H9 (cell line): ENCODE measurements at regions not wholly inside any gene's neighbourhood (a gene's known extent, or its start where the extent isn't known, plus 50 kb on each side); places are given as distances from the start of the nearest gene placed in this dataset.

Source experiments
- DNase-seq: peaks from one replicate; pipeline ENCODE4 v3.0.0-alpha.2; 2017
- H2AFZ ChIP-seq: one replicate; pipeline ENCODE4 v1.6.1; 2013; ENCODE audit warnings: mild to moderate bottlenecking, low read length, control low read depth, moderate library complexity
- H2AK5ac ChIP-seq: 2 replicates; pipeline ENCODE4 v1.6.1; 2013; ENCODE audit warnings: low read length, control low read depth, mixed read lengths; ENCODE audit not compliant: insufficient read length
- H2BK120ac ChIP-seq: one replicate; pipeline ENCODE4 v1.6.1; 2013; ENCODE audit warnings: low read depth, mild to moderate bottlenecking, low read length, control low read depth, inconsistent platforms; ENCODE audit not compliant: poor library complexity, severe bottlenecking
- H2BK12ac ChIP-seq: 2 replicates; pipeline ENCODE4 v1.6.1; 2013; ENCODE audit warnings: low read length, control low read depth, mixed read lengths, low read depth; ENCODE audit not compliant: insufficient read length
- H2BK15ac ChIP-seq: 2 replicates; pipeline ENCODE4 v1.6.1; 2013; ENCODE audit warnings: low read depth, low read length, control low read depth
- H2BK20ac ChIP-seq: one replicate; pipeline ENCODE4 v1.6.1; 2013; ENCODE audit warnings: low read depth, mild to moderate bottlenecking, low read length, control low read depth, inconsistent platforms; ENCODE audit not compliant: poor library complexity, severe bottlenecking
- H2BK5ac ChIP-seq: 2 replicates; pipeline ENCODE4 v1.6.1; 2013; ENCODE audit warnings: low read length, control low read depth, mixed read lengths; ENCODE audit not compliant: insufficient read length
- H3K14ac ChIP-seq: 2 replicates; pipeline ENCODE4 v1.6.1; 2013; ENCODE audit warnings: low read length, control low read depth; ENCODE audit not compliant: insufficient read depth
- H3K18ac ChIP-seq: 2 replicates; pipeline ENCODE4 v1.6.1; 2013; ENCODE audit warnings: low read depth, mild to moderate bottlenecking, mixed read lengths, low read length, control low read depth; ENCODE audit not compliant: insufficient read length
- H3K23ac ChIP-seq: 2 replicates; pipeline ENCODE4 v1.6.1; 2013; ENCODE audit warnings: low read length, control low read depth, mixed read lengths, low read depth; ENCODE audit not compliant: insufficient read length
- H3K23me2 ChIP-seq: 2 replicates; pipeline ENCODE4 v1.6.1; 2013; ENCODE audit warnings: low read depth, mild to moderate bottlenecking, mixed read lengths, low read length, control low read depth; ENCODE audit not compliant: insufficient read length, poor library complexity, severe bottlenecking
- H3K27ac ChIP-seq: 2 replicates; pipeline ENCODE4 v1.5.1; 2013; ENCODE audit warnings: low read length, control low read depth, mixed read lengths, low read depth; ENCODE audit not compliant: insufficient read length
- H3K27me3 ChIP-seq: 2 replicates; pipeline ENCODE4 v1.6.1; 2013; ENCODE audit warnings: low read length, control low read depth, inconsistent platforms; ENCODE audit not compliant: insufficient read depth
- H3K4ac ChIP-seq: 2 replicates; pipeline ENCODE4 v1.6.1; 2013; ENCODE audit warnings: low read depth, mild to moderate bottlenecking, control low read depth, inconsistent platforms, low read length, moderate library complexity
- H3K4me1 ChIP-seq: 2 replicates; pipeline ENCODE4 v1.6.1; 2013; ENCODE audit warnings: low read length, control low read depth, inconsistent platforms; ENCODE audit not compliant: insufficient read depth
- H3K4me2 ChIP-seq: 2 replicates; pipeline ENCODE4 v1.6.1; 2013; ENCODE audit warnings: low read length, control low read depth, mixed read lengths; ENCODE audit not compliant: insufficient read length, insufficient read depth
- H3K56ac ChIP-seq: 2 replicates; pipeline ENCODE4 v1.6.1; 2013; ENCODE audit warnings: low read depth, mild to moderate bottlenecking, mixed read lengths, low read length, control low read depth; ENCODE audit not compliant: insufficient read length
- H3K79me1 ChIP-seq: 2 replicates; pipeline ENCODE4 v1.6.1; 2013; ENCODE audit warnings: low read depth, mild to moderate bottlenecking, moderate library complexity, low read length, control low read depth, inconsistent platforms; ENCODE audit not compliant: insufficient read depth, poor library complexity, severe bottlenecking
- H3K79me2 ChIP-seq: 2 replicates; pipeline ENCODE4 v1.6.1; 2013; ENCODE audit warnings: low read length, control low read depth, inconsistent platforms; ENCODE audit not compliant: insufficient read depth
- H3K9ac ChIP-seq: 2 replicates; pipeline ENCODE4 v1.6.1; 2013; ENCODE audit warnings: low read length, control low read depth, mixed read lengths; ENCODE audit not compliant: insufficient read length; ENCODE audit errors: extremely low read depth
- H3K9me3 ChIP-seq: one replicate; pipeline ENCODE4 v1.6.1; 2013; ENCODE audit warnings: low read depth, low read length, inconsistent platforms; ENCODE audit not compliant: control insufficient read depth
- H3T11ph ChIP-seq: one replicate; pipeline ENCODE4 v1.6.1; 2013; ENCODE audit warnings: mild to moderate bottlenecking, low read length, control low read depth, inconsistent platforms
- H4K20me1 ChIP-seq: one replicate; pipeline ENCODE4 v1.6.1; 2013; ENCODE audit not compliant: control insufficient read depth, insufficient read length, insufficient read depth
- H4K5ac ChIP-seq: 2 replicates; pipeline ENCODE4 v1.6.1; 2013; ENCODE audit warnings: low read depth, mild to moderate bottlenecking, mixed read lengths, low read length, control low read depth; ENCODE audit not compliant: insufficient read length
- H4K8ac ChIP-seq: replicated peaks from 2 replicates; pipeline ENCODE4 v1.6.1; 2013; ENCODE audit warnings: low read length, control low read depth, mixed read lengths, low read depth; ENCODE audit not compliant: insufficient read length
- H4K91ac ChIP-seq: 2 replicates; pipeline ENCODE4 v1.6.1; 2013; ENCODE audit warnings: low read depth, mild to moderate bottlenecking, moderate library complexity, mixed read lengths, low read length, control low read depth; ENCODE audit not compliant: insufficient read length
- H3K27ac Mint-ChIP-seq, 3 experiments: 2 replicates in 2 of 3; 3 replicates in 1 of 3; pipeline ENCODE4 v1.8.0; 2020 to 2021; ENCODE audit warnings: mixed read lengths in 3 of 3, mild to moderate bottlenecking in 1 of 3, moderate library complexity in 1 of 3
- H3K27me3 Mint-ChIP-seq: 2 replicates; pipeline ENCODE4 v1.8.0; 2021; ENCODE audit warnings: low read depth, mild to moderate bottlenecking, moderate library complexity, mixed read lengths
- H3K36me3 Mint-ChIP-seq, 3 experiments: 2 replicates in 2 of 3; 3 replicates in 1 of 3; pipeline ENCODE4 v1.8.0; 2020 to 2021; ENCODE audit warnings: low read depth in 3 of 3, mixed read lengths in 3 of 3; ENCODE audit not compliant: insufficient read depth in 1 of 3
- H3K4me1 Mint-ChIP-seq, 2 experiments: 2 replicates each; pipeline ENCODE4 v1.8.0; 2020; ENCODE audit warnings: mixed read lengths in 2 of 2
- H3K4me3 Mint-ChIP-seq, 2 experiments: 2 replicates in 1 of 2; 3 replicates in 1 of 2; pipeline ENCODE4 v1.8.0; 2020 to 2021; ENCODE audit warnings: mild to moderate bottlenecking in 2 of 2, mixed read lengths in 2 of 2, moderate library complexity in 1 of 2
- H3K9me3 Mint-ChIP-seq, 2 experiments: 2 replicates in 1 of 2; 3 replicates in 1 of 2; pipeline ENCODE4 v1.8.0; 2020; ENCODE audit warnings: mild to moderate bottlenecking in 2 of 2, mixed read lengths in 2 of 2, moderate library complexity in 1 of 2
- CTCF ChIP-seq: fragments of 200-600 bp; sonication (generic); conservative IDR thresholded peaks from 3 replicates; pipeline ENCODE4 v1.8.0; 2021; ENCODE audit warnings: antibody characterized with exemption, mild to moderate bottlenecking
- whole genome bisulfite sequencing: extraction: QIAGEN DNeasy Blood & Tissue Kit; methylation state at CpG from one replicate; pipeline ENCODE4 v1.1.7; 2013; ENCODE audit warnings: missing lambda C conversion rate, low lambda C conversion rate, mixed read lengths; ENCODE audit not compliant: insufficient read length; ENCODE audit errors: extremely low coverage; 5-methylcytosine and 5-hydroxymethylcytosine counted together

GRCh38 chr4:130855533-130855932, 1759.6 kb downstream of the C4orf33 start:
- H3K9ac ChIP-seq: no peak overlapping the region
- no peak overlapping the region for H2BK20ac ChIP-seq
- H3T11ph ChIP-seq: no peak overlapping the region
- WGBS: no CpG with 5 or more reads among the region's 3 CpGs
- no peak overlapping the region for H3K14ac ChIP-seq
- no peak overlapping the region for H3K4ac ChIP-seq
- H2BK5ac ChIP-seq: no peak overlapping the region
- H2BK15ac ChIP-seq: no peak overlapping the region
- no peak overlapping the region for H3K27ac ChIP-seq
- H3K79me1 ChIP-seq: no peaks in the 10 kb centered on the region
- H2AFZ ChIP-seq: no peak overlapping the region
- H3K4me1 Mint-ChIP-seq: no peaks in the 10 kb centered on the region
- no peaks in the 10 kb centered on the region for H4K20me1 ChIP-seq
- TF ChIP-seq CTCF: no peak
- no peaks in the 10 kb centered on the region for H3K9me3 ChIP-seq
- no peak overlapping the region for H2BK12ac ChIP-seq
- H3K56ac ChIP-seq: no peak overlapping the region
- no peak overlapping the region for H4K5ac ChIP-seq
- H3K27me3 ChIP-seq: no peaks in the 10 kb centered on the region
- no peaks in the 10 kb centered on the region for H3K27me3 Mint-ChIP-seq
- H3K27ac Mint-ChIP-seq: peak overlapping the region in 1 of 3 experiments; percentile 69; a peak in 1 of 7 replicates
- H3K18ac ChIP-seq: no peak overlapping the region
- H3K4me1 ChIP-seq: no peaks in the 10 kb centered on the region
- H2AK5ac ChIP-seq: no peak overlapping the region
- H4K8ac ChIP-seq: no peak overlapping the region
- DNase-seq: no peak
- H4K91ac ChIP-seq: no peak overlapping the region
- H3K23ac ChIP-seq: no peak overlapping the region
- no peak overlapping the region for H3K4me2 ChIP-seq
- no peaks in the 10 kb centered on the region for H3K23me2 ChIP-seq
- H3K79me2 ChIP-seq: no peaks in the 10 kb centered on the region
- H2BK120ac ChIP-seq: no peak overlapping the region
- H3K36me3 Mint-ChIP-seq: peaks cover 0 to 7% (median 0%) of the 10 kb centered on the region in 3 experiments; a peak in 2 of 7 replicates
- H3K4me3 Mint-ChIP-seq: no peak overlapping the region
- peaks cover 0 to 7% of the 10 kb centered on the region in 2 experiments; a peak in 3 of 5 replicates for H3K9me3 Mint-ChIP-seq
